ENCODE measurements at regions not wholly inside any gene's neighbourhood (a gene's known extent, or its start where the extent isn't known, plus 50 kb on each side); places are given as distances from the start of the nearest gene placed in this dataset.

DNA sequence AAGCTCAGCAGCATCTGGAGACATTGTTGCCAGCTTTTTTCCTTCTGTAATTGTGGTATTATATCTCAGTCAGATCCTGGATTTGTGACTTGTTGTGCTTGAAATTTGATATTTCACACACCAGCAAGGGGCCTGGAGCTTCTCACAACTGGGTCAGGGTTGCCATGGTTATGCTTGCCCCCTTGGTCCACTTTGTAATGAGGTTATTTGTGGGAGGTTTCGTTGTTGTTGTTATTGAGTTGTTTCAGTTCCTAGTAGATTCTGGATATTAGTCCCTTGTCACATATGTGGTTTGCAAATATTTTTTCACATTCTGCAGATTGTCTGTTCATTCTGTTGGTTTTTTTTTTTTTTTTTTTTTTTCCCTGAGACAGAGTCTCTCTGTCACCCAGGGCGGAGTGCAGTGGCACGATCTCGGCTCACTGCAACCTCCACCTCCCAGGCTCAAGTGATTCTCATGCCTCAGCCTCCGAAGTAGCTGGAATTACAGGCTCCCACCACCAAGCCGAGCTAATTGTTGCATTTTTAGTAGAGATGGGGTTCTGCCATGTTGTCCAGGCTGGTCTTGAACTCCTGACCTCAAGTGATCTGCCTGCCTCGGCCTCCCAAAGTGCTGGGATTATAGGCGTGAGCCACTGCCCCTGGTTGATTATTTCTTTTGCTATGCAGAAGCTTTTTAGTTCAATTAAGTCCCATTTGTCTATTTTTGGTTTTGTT lies 80.6 kb upstream of the ETV6 start:
- no peak for DNase-seq

DNA sequence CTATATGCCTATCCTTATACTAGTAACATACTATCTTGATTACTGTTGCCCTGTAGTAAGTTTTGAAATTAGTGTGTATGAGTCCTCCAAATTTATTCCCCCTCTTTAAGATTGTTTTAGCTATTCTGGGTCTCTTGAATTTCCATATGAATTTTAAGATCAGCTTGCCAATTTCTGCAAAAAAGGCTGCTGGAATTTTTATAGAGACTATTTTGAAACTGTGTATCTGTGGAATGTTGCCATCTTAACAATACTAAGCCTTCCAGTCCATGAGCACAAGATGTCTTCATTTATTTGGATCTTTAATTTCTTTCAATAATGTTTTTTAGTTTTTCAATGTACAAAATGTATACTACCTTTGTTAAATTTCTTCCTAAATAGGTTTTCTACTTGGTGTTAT lies 79.8 kb upstream of the ETV6 start:
- no peak for DNase-seq

DNA sequence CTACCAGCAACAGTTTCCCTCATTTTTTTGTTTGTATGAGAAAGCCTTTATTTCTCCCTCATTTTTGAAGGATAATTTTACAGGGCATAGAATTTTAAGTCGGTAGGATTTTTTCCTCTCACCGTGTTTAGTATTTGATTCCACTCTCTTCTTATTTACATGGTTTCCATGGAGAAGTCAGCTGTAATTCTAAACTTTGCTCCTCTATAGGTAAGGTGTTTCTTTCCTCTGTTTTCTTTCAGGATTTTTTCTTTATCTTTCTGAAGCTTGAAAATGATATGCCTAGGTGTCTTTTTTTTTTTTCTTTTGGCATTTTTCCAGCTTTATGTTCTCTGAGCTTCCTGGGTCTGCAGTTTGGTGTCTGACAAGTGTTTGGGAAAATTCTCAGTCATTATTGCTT lies 75.6 kb upstream of the ETV6 start:
- no peak for DNase-seq

DNA sequence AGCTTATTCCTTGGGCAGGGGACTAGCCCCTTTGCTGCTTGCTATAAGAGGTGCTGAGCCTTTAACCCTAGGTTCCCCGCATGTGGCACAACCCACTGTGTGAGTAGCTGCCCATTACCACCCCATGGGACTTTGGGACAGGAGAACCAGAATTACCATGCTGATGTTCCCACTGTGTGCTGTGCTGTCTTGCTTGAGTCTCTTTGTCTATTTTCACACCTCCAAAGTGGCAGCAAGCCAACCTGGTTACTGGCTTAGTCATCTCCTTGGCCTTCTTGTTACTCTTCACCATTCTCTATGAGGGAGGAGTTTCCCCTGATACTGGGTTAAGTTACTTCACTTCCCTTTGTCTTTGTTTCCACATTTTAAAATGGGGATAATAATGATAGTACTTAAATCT lies 73.4 kb upstream of the ETV6 start:
- DNase-seq: no peak

DNA sequence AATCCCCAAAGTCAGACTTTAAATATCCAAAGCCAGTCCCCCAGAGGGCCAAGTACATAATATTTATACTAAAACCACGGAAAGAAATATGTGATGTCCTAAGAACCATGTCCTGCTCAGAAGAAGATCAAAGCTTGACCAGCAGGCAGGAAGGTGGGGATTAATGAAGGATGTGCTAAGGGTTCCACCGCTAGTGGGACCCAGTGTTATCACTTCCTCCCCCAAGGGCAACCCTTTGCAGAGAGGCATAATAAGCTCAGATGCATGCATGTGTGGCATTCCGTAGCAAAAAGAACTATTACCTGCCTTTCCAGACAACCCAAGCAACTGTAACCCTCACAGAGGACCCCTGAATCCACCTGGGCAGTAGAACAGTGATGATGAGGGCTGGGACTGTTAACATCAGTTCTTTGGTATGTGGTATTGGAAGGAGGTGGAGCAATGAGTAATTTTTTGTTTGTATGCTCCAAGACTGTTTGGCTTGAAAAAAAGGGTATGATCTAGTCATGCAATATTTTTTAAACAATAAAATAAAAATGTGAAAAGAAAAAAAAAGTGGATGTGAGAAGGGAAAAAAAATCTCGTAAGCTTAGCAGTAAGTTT lies 71.7 kb upstream of the ETV6 start:
- no peak for DNase-seq

DNA sequence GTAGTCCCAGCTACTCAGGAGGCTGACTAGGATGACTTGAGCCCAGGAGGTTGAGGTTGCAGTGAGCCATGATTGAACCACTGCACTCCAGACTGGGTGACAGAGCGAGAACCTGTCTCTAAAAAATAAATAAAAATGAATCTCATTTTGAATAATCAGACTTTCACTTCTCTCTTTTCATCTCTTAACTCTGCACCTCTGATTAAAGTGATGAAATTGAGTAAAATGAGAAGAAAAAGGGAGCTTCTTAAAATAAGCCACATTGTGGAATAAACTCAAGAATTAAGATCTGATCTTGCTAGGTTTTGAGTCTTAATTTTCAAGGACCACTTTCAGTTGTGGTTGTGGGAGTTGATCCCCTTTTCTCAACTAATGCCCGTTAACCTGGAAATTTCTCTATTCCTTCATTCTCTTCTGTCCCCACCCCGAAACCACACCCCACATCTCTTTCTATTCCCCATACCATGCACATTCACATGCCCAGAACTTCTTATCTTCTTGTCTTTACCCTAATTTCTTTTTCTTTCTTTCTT lies 70.9 kb upstream of the ETV6 start:
- DNase-seq: no peak

DNA sequence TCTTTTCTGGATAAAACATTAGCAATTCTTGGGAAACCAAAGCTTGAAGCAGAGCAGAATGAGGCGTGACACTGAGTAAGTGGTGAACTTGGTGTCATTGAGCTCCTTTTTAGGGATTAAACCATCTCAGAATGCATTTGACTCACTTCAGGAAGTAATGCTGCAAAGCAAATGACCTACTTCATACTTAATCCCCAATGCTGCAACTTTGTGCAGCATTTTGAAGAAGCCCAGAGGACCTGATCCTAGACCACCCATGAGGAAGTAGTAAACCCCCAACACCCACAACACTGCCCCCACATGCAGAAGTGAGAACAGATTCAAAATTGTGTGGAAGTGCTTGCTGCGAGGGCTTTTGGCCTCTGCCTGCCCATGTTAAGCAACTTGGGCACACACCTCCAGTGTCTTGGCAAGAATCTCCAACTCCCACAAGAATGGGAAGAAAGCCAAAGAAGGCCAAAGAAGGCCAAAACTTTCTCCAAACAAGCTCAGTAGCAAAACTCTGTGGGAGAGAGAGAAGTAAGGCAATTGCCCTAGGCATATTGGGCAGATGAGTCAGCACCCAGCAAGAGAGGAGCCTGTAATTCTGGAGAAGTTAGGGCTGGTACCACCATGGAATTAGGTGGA lies 69.2 kb upstream of the ETV6 start:
- no peak for DNase-seq

DNA sequence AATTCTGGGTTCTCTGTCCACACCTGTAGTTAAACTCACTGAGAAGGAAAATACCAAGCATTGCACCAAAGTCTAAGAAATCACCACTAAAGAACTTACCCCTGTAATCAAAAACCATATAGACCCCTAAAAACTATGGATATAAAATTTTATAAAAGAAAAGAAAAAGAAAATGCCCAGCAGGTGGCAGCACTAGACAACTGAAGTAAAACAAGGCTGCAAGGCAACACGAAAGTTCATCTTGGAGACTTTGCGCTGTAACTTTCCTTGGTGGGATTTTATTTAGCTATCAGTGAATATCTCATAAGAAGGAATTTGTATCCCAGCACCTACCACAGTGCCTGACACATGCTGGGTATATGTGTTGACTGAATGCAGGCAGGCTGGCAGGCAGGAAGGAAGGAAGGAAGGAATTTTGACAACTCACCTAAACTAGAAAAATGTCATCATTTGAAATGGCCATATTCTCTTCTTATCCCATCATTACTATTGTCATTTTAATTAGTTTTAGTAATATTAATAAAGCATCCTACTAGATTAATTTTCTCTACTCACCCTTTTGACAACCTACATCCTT lies 68.2 kb upstream of the ETV6 start:
- no peak for DNase-seq

DNA sequence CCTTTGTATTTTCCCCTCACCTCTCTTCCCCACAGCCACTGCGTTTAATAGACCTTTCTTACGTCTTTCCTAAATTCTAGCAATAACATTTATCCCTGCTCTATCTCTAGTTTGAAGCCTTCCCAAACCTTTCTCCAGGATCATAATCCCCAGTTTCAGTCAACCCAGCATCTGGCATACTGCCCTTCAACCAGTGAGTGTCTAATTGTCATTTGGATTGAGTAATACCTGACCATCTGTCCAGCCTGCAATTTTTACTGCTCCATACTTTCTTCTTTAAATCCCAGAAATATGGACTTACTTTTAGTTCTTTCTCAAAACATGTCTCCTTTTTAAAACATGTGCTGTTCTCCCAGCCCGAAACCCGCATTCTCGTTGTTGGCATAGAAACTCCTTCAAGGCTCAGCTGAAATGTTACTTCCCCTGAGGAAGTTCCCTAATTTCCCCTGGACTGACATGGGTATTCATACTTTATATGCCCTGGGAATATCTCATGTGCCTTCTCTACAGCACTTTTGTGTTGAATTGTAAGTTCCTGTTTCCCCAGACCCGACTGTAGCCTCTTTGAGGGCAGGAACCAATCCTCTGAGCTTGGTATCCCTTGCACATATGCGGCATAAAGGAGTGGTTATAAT lies 65.1 kb upstream of the ETV6 start:
- DNase-seq: no peak

DNA sequence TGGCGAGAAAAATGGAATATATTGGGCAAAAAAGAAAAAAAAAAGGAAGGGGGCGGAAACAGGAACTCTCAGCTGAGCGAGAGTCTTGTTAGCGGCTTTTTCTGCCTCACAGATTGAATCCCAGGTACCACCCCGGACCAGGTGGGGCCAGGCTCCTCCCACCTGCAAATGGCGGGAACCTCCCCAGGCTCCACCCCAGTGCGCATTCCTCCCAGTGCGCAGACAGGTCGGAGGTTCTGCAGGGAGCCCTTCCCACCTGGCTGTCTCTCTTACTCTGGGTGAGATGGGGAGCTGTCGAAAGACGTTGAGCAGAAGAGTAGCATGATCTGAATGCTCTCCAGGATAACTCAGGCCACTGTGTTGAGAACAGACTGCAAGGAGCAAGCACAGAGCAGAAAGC lies 57.0 kb upstream of the ETV6 start:
- DNase-seq: no peak

DNA sequence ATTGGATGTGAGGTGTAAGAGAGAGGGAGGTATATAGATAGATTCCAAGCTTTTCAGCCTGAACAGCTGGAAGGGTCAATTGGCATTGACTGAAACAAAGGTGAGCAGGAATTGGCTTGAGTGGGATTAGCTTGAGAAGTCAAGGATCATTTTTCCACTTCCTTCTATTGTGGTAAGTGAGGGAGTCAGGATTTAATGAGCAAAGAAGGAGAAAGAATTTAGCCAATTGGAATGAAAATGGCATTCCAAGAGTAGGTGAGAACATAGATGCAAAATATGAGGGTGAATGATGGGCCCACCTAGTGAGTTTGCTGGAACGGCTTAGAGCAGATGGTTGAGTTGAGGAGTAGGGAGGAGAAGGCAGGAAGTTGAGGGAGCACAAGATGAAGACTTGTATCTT lies 56.5 kb upstream of the ETV6 start:
- no peak for DNase-seq

DNA sequence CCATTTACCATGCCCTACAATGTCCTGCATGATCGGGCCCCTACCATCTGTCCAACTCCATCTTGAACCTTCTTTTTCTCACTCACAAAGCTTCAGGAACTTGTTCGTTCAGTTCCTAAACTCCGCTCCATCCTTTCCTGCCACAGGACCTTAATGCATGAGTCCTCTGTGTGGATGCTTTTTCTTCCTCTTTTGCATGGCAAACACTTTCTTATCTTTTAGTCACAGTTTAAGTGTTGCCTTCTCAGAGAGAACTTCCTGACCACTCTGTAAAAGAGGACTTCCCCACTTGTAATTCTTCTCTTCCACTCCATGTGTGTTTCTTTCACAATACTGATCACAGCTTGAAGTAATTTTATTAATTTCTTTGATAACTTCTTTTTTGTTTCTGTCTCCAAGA lies 54.4 kb upstream of the ETV6 start:
- DNase-seq: no peak

DNA sequence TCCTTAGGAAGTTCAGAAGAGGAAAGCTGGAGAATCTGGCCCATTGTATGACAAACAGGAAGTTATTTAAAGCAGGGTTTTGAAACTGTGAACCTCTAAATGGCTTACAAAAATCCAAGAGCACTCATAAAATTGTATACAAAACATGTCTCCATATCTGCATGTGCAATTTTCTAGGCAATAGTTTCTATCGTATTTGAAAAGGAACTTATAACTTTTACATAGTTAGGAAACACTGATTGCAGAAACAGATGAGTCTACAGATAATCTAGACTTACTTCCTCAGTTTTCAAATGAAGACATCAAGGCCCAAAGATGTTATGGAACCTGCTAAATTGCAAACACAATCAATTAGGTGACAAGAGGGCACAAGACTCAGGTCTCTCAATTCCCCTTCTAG lies 53.3 kb upstream of the ETV6 start:
- DNase-seq: no peak

DNA sequence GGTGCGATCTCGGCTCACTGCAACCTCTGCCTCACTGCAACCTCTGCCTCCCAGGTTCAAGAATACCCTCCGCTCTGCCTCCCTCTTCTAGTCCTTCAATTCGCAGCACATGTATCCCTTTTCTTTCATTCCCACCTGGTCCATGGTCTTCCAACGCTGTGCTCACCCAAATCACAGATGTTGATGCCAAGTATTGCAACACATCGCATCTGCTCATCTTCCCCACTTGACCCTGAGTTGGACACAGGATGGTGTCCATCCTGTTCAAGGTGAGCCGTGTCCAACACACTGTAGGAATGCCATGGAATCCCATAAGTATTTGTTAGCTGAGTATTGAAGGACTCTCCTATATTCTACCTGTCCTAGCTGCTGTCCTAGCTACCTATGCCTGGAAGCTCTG lies 50.6 kb upstream of the ETV6 start:
- DNase-seq: no peak

Data from GOT3 (cell line).